NCI-H2107 treated with DMSO at 0.1 percent for 48 hours (cell line): ENCODE measurements at regions not wholly inside any gene's neighbourhood (a gene's known extent, or its start where the extent isn't known, plus 50 kb on each side); places are given as distances from the start of the nearest gene placed in this dataset.
"Not testable (repeated sequence)": the region's sequence is repeated elsewhere in the genome, so short reads cannot be mapped to it uniquely, and the experiment has no call there.

ENCODE experiments used
- DNase-seq: peaks from one replicate; lab custom pipeline; 2025; ENCODE audit not compliant: unreplicated experiment; lab: John Stamatoyannopoulos, UW

DNA sequence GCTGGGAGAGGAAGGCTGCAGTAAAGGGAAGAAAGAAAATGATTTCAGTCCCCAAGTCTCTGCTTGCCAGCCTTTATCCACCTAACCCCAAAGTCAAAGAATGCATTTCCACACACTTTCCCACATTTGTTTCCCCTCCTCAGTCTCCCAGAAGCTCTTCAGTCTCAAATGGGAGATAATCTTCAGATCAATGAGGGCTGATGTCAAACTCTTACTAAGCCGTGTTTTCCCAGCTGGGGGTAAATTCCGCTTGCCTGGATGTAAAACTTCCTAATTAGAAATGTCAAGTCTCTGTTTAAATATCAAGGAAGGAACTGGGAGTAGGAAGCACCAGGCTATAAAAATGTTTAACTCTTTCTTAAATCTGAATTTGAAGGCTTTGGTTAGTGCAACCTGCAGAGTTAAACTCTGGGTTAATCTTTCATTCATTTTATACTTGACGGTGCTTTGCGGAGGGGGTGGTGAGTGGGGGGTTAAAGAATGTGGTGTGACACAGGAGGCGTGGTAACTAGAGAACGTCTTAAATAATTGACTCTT lies 601.4 kb upstream of the ACTRT1 start:
- DNase-seq: no peak

DNA sequence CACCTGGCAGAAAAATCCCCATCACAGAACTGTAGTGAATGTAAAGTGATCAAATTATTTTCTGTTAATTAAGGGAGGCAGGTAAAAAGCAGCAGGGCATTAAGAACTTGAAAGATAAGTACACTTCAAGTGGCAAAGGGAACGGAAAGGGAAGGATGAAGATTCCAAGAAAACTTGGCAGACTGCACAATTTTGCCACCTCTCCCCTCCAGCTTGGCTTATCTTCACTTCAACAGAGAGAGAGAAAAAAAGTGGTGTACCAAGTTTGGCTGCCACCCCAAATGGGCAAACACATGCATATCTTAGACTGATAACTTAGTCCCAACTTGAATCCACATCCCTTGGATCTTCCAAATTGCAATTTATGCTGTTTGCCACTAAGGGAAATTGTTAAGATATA lies 598.1 kb upstream of the ACTRT1 start:
- no peak for DNase-seq

GRCh38 chrX:128634754-128635153 lies 582.6 kb upstream of the ACTRT1 start:
- DNase-seq: no peak

GRCh38 chrX:128623361-128623760 lies 571.2 kb upstream of the ACTRT1 start:
- DNase-seq: no peak

GRCh38 chrX:128622296-128622695 lies 570.1 kb upstream of the ACTRT1 start:
- DNase-seq: no peak

DNA sequence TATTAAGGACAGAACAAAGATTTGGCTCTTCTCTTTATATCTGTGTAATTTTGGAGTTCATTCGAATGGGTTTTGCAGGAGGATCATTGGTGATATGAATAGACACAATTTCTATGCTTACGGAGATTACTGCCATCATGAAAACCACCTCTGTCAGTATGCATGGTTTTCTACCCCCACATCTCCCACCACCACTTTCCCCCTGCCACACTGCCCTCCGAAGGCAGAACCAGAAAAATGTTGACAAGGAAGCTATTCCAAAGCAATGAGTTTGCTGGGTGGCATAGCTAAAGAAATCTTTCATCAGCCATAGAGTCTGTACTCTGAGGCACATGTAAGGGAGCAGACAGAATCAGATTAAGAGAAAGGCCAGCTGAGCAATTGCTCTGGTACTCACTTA lies 567.3 kb upstream of the ACTRT1 start:
- no peak for DNase-seq

GRCh38 chrX:128616933-128617332 lies 564.7 kb upstream of the ACTRT1 start:
- no peak for DNase-seq

DNA sequence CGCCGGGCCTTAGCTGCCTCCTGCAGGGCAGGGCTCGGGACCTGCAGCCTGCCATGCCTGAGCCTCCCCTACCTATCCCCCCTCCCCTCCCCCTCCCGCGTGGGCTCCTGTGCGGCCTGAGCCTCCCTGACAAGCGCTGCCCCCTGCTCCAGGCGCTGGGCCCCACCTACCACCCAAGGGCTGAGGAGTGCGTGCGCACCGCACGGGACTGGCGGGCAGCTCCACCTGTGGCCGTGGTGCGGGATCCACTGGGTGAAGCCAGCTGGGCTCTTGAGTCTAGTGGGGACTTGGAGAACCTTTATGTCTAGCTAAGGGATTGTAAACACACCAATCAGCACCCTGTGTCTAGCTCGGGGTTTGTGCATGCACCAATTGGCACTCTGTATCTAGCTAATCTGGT lies 554.6 kb upstream of the ACTRT1 start:
- not testable (repeated sequence) for DNase-seq

- DNase-seq: not testable (repeated sequence)
Measured at GRCh38 chrX:128606357-128606756, 554.2 kb upstream of the ACTRT1 start.

DNA sequence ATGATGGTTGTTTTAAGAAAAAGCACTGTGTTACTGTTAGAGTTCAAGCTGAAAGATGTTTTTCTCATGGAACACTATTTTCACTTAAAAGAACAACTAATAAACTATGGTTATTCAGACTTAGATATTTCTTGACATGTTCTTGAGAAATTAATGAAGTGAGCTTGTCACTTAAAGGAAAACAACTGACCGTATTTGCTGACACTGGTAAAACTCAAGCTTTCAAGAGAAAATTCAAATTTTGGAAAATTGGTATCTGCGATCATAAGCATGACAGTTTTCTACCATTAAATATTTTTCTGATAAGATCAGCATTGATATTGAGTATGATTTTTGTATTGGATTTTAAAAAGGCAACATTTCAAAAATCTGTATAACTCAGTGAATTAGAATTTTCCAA lies 549.5 kb upstream of the ACTRT1 start:
- DNase-seq: no peak

- no peak for DNase-seq
Measured at GRCh38 chrX:128599632-128600031, 547.4 kb upstream of the ACTRT1 start.

DNA sequence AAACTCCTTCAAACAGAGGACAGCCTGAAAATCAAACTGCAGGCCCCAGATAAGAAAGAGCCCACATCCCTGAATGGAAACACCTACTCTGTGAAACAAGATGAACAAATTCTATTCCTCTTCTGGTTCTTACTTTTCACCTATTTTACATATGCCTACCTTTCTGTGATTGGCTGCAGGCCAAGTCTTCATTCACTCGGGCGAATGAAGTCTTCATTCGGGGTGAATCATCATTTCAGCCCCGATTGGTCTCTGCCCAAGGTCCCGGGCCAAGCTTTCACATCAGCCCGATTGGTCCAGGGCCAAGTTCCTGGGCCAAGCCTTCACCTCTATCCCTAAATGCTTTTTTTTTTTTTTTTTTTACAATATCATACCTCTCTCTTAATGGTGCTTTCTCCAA lies 529.8 kb upstream of the ACTRT1 start:
- DNase-seq: no peak

GRCh38 chrX:128581615-128582014 lies 529.4 kb upstream of the ACTRT1 start:
- no peak for DNase-seq

DNA sequence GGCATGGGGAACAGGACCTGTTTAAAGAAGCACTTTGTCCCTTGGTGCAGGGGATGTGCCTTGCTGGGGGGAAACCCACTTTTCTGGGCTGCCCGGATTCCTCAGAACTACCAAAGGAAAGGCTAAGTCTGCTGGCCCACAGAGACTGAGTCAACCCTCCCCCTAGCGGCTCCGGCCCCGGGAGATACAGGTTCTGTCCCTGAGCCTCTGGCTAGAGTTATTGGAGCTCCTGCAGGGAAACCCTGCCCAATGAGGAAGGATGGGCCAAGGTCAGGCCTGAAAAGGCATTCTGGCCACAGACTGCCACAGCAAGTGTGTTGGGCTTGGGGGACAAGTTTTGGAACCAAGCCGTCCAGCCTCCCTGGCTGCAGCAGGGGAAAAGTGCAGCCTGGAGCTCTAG lies 490.9 kb upstream of the ACTRT1 start:
- no peak for DNase-seq

- no peak for DNase-seq
Measured at GRCh38 chrX:128518508-128518907, 466.3 kb upstream of the ACTRT1 start.

DNA sequence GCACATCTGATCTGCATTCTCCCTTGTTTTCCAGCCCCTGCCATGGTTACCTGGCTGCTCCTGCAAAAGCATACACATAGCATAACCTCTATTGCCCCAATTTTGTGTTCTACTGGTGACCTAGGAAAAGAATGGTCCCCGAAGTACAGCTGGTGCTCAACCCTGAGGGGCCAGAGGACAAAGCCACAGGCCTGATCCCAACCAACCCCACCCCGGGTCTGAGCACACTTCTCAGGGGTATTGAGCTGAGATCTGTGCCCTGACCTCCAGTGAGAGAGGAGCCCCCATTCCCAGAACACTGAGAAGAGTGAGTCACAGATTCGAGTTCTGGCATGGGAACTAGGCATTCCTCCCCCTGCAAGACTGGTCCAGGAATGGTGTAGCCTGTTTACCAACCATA lies 465.5 kb upstream of the ACTRT1 start:
- DNase-seq: no peak

GRCh38 chrX:128504496-128504895 lies 452.3 kb upstream of the ACTRT1 start:
- DNase-seq: no peak

DNA sequence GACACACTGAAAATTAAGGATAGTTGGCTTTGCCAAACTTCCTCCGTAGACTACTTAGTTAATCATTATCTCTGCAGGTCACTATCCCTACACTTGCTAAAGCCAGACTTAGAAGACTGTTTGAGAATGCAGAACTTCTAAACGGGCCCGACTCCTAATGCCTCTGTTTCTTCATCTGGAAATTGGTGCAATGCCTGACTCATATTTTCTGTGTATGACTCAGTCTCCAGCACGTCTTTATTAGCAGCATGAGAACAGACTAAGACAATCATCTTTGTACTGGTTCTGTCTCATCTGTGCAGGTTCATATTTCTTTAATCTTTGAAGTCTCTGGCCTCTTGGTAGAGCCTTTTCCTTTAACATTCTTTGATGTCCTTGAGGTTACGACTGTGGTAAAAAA lies 411.9 kb upstream of the ACTRT1 start:
- no peak for DNase-seq

GRCh38 chrX:128460835-128461234 lies 408.6 kb upstream of the ACTRT1 start:
- no peak for DNase-seq

- no peak for DNase-seq
Measured at GRCh38 chrX:128458888-128459287, 406.7 kb upstream of the ACTRT1 start.

DNA sequence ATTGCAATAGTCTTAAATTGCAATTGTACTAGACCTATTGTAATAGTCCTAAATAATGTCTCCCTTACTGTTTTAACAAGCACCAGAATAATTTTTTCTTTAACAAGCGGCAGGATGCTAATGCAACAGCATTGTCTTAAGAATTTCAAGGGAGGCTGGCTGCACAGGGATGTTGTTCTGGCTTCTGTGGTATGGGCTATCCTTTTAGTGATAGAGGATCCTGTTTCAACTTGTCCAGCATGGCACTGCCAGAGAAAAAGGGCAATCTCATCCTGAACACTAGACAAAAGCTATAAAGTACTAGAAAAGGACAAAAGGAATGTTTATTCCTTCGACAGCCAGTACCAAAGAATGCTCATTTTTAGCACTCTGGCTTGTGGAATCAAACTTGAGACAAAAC lies 405.5 kb upstream of the ACTRT1 start:
- no peak for DNase-seq

GRCh38 chrX:128439159-128439558 lies 387.0 kb upstream of the ACTRT1 start:
- DNase-seq: no peak

DNA sequence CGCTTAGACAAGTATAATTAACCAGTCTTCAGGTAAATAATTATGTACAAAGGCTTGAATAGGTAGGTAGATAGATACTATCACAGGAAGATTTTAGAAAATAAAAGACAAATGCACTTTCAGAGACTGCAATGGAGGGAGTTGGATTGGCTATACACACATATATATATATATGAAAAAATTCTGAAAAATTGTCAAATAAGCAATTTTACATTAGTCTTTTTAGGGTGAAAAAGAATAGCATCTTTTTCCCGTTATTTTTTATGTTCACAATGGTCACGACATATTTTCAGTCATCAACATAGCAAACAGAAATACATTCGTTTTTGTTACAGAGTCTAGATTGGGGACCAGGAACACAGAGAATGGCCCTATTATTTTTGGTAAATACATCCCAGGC lies 385.9 kb upstream of the ACTRT1 start:
- no peak for DNase-seq
